HepG2 (cell line): ENCODE measurements at regions not wholly inside any gene's neighbourhood (a gene's known extent, or its start where the extent isn't known, plus 50 kb on each side); places are given as distances from the start of the nearest gene placed in this dataset.
A peak's percentile ranks its signal among the peaks of the same experiment; 100 is the strongest.

ENCODE experiments used
- ATAC-seq: fragments of 200-7000 bp; cut with Tn5 transposase; 3 replicates; pipeline ENCODE4 v1.9.1; 2020; ENCODE audit warnings: mild to moderate bottlenecking, moderate library complexity
- BruUV-seq: library from RNA; stranded (reverse); fragments of 400-500 nt; replicated peaks from 2 replicates; lab custom pipeline; 2021; lab: Mats Ljungman, UMichigan
- CTCF ChIA-PET: fragments of 300-600 bp; formaldehyde crosslinking; extraction: SDS; loops from one replicate; lab custom pipeline; 2021; ENCODE audit warnings: low total read pairs, inconsistent platforms, low intra/inter-chr PET ratio; lab: Yijun Ruan, JAX
- POLR2A ChIA-PET: fragments of 350-600 bp; sonication (Branson Sonifier 250); formaldehyde crosslinking; loops from one replicate; lab custom pipeline; 2020; ENCODE audit warnings: antibody characterized with exemption, inconsistent platforms; lab: Yijun Ruan, JAX
- DNase-seq: peaks from one replicate; pipeline ENCODE4 v3.0.0-alpha.2; 2015; ENCODE audit warnings: low spot score
- FAIRE-seq: peaks from 3 replicates; lab custom pipeline; 2011; peaks lifted over from hg19 to GRCh38; lab: Jason Lieb, UNC
- H2AFZ ChIP-seq: one replicate; pipeline ENCODE4 v1.6.1; 2011; ENCODE audit warnings: low read length, inconsistent platforms
- H3K27ac ChIP-seq: fragments of 300-600 bp; 3 replicates; pipeline ENCODE4 v1.8.0; 2011; ENCODE audit warnings: mixed run types, mild to moderate bottlenecking, mixed read lengths, low read length, inconsistent platforms; ENCODE audit not compliant: insufficient read depth; ENCODE audit errors: extremely low read length
- H3K27me3 ChIP-seq, 2 experiments: fragments of 200-600 bp in 1 of 2; 2 replicates in 1 of 2; 3 replicates in 1 of 2; pipeline versions ENCODE4 v1.6.0 to v1.8.0; 2011; ENCODE audit warnings: low read length in 2 of 2, mild to moderate bottlenecking in 2 of 2, moderate library complexity in 2 of 2, inconsistent platforms in 1 of 2; ENCODE audit not compliant: insufficient read depth in 2 of 2, control insufficient read depth in 1 of 2
- H3K36me3 ChIP-seq, 2 experiments: fragments of 200-600 bp in 1 of 2; replicated peaks in 1 of 2; 2 replicates in 1 of 2; 3 replicates in 1 of 2; pipeline versions ENCODE4 v1.5.1 to v1.8.0; 2011; ENCODE audit warnings: low read length in 2 of 2, inconsistent platforms in 1 of 2; ENCODE audit not compliant: insufficient read depth in 2 of 2, control insufficient read depth in 1 of 2
- H3K4me1 ChIP-seq: 2 replicates; pipeline ENCODE4 v1.5.1; 2012; ENCODE audit warnings: low read length, inconsistent platforms; ENCODE audit not compliant: insufficient read depth
- H3K4me2 ChIP-seq: 2 replicates; pipeline ENCODE4 v1.6.0; 2011; ENCODE audit warnings: low read depth, low read length, inconsistent platforms
- H3K4me3 ChIP-seq, 3 experiments: fragments of 200-600 bp in 1 of 3; sonication (generic), shearing (Covaris generic) in 1 of 3; replicated peaks in 1 of 3; 2 replicates each; pipeline ENCODE4 v1.5.1; 2011 to 2016; ENCODE audit warnings: low read length in 3 of 3, inconsistent platforms in 2 of 3, low read depth in 2 of 3, mild to moderate bottlenecking in 2 of 3, control low read depth in 1 of 3, mixed read lengths in 1 of 3; ENCODE audit not compliant: insufficient read depth in 1 of 3
- H3K79me2 ChIP-seq: one replicate; pipeline ENCODE4 v1.6.1; 2011; ENCODE audit warnings: low read length, inconsistent platforms; ENCODE audit not compliant: insufficient read depth
- H3K9ac ChIP-seq: 2 replicates; pipeline ENCODE4 v1.6.0; 2011; ENCODE audit warnings: mild to moderate bottlenecking, low read depth, low read length, inconsistent platforms; ENCODE audit not compliant: insufficient read depth
- H3K9me3 ChIP-seq: 2 replicates; pipeline ENCODE4 v1.5.1; 2012; ENCODE audit warnings: mild to moderate bottlenecking, low read length
- H4K20me1 ChIP-seq: 2 replicates; pipeline ENCODE4 v1.6.0; 2011; ENCODE audit warnings: inconsistent platforms, mild to moderate bottlenecking, low read length, moderate library complexity; ENCODE audit not compliant: insufficient read depth
- ADNP ChIP-seq: sonication (generic); formaldehyde crosslinking; IDR thresholded peaks from 2 replicates; pipeline ENCODE4 v1.4.0; 2020; ENCODE audit warnings: missing genetic modification reagents
- ESRRA ChIP-seq: sonication (generic); formaldehyde crosslinking; IDR thresholded peaks from 2 replicates; pipeline ENCODE4 v1.5.1; 2020; ENCODE audit warnings: mild to moderate bottlenecking, low read depth, missing genetic modification reagents
- MTF1 ChIP-seq: sonication (generic); formaldehyde crosslinking; IDR thresholded peaks from 2 replicates; pipeline ENCODE4 v1.5.0; 2020; ENCODE audit warnings: missing genetic modification reagents
- WGBS: methylation state at CpG from one replicate; pipeline ENCODE4 v1.1.6; 2017; ENCODE audit warnings: low lambda C conversion rate; 5-methylcytosine and 5-hydroxymethylcytosine counted together
- in situ Hi-C: cut with HindIII; loops from 2 replicates; pipeline ENCODE4 v1.10.0; 2017; ENCODE audit warnings: low pct_unique_long_range_greater_than_20kb; ENCODE audit not compliant: extremely low pct_ligation_motif_present
- intact Hi-C: fragments of 100-400 bp; cut with micrococcal nuclease; formaldehyde crosslinking; loops from one replicate; pipeline ENCODE4 v1.10.0; 2022; ENCODE audit not compliant: unreplicated experiment
- TF ChIP-seq, protein P1 (sequence below): sonication (generic); formaldehyde crosslinking; IDR thresholded peaks from 2 replicates; pipeline ENCODE4 v1.5.1; 2020; ENCODE audit warnings: missing genetic modification reagents, mild to moderate bottlenecking, borderline replicate concordance
- TF ChIP-seq, protein P2 (sequence below): sonication (generic); formaldehyde crosslinking; IDR thresholded peaks from 2 replicates; pipeline ENCODE4 v1.4.0; 2020; ENCODE audit warnings: mild to moderate bottlenecking, missing genetic modification reagents
- TF ChIP-seq, protein P3 (sequence below), 2 experiments: sonication (generic) in 1 of 2; formaldehyde crosslinking in 1 of 2; IDR thresholded peaks; 2 replicates each; pipeline versions ENCODE4 v1.5.1 to v1.6.1; 2011 to 2020; ENCODE audit warnings: borderline replicate concordance in 1 of 2, low read depth in 1 of 2, low read length in 1 of 2, mild to moderate bottlenecking in 1 of 2, missing genetic modification reagents in 1 of 2, moderate library complexity in 1 of 2

DNA sequence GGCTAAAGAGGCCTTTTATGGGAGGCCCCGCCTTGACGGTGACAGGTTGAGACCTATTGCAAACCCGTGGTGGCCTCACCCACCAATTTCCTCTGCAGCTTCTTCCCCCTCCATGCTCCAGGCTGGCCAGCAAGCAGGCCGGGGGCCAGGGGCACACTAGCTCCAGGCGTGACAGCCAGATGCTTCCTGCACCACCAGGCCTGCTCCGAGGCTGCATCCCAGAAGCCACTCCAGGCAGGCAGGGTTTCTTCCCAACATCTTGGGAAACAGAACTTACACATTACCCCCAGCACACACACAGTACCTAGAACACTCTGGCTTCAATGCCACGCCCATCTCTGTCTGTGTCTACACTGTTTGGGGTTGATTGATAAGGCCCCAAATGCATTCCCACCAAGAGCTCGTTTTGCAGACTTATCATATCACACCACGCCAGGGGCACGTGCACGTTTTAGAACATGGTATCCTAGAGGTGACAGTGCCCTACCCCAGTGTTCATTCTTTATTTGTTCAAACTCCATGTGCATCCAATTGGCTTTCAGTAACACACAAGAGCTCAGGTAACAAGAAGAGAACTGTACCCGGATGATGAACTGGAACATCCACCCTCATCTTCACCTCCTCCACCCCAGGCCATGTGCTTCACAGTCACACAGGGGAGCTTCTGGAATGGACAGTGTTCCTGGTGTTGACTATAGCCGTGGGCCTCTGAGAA, 221.4 kb upstream of the RREB1 start:
- Histone ChIP-seq H3K9me3 (no peaks in the 10 kb centered on the region), H3K27ac (no peak overlapping the region)
- ATAC-seq (peak; percentile 19; the same call in 2 of the 3 replicates), DNase-seq (no peak)
- POLR2A ChIA-PET, result no interaction called here
- TF ChIP-seq, protein P1, sequence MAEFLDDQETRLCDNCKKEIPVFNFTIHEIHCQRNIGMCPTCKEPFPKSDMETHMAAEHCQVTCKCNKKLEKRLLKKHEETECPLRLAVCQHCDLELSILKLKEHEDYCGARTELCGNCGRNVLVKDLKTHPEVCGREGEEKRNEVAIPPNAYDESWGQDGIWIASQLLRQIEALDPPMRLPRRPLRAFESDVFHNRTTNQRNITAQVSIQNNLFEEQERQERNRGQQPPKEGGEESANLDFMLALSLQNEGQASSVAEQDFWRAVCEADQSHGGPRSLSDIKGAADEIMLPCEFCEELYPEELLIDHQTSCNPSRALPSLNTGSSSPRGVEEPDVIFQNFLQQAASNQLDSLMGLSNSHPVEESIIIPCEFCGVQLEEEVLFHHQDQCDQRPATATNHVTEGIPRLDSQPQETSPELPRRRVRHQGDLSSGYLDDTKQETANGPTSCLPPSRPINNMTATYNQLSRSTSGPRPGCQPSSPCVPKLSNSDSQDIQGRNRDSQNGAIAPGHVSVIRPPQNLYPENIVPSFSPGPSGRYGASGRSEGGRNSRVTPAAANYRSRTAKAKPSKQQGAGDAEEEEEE, result no peak
- TF ChIP-seq ADNP (no peak), MTF1 (CRISPR knock-in tag) (no peak), ESRRA (no peak)
- TF ChIP-seq, protein P2, sequence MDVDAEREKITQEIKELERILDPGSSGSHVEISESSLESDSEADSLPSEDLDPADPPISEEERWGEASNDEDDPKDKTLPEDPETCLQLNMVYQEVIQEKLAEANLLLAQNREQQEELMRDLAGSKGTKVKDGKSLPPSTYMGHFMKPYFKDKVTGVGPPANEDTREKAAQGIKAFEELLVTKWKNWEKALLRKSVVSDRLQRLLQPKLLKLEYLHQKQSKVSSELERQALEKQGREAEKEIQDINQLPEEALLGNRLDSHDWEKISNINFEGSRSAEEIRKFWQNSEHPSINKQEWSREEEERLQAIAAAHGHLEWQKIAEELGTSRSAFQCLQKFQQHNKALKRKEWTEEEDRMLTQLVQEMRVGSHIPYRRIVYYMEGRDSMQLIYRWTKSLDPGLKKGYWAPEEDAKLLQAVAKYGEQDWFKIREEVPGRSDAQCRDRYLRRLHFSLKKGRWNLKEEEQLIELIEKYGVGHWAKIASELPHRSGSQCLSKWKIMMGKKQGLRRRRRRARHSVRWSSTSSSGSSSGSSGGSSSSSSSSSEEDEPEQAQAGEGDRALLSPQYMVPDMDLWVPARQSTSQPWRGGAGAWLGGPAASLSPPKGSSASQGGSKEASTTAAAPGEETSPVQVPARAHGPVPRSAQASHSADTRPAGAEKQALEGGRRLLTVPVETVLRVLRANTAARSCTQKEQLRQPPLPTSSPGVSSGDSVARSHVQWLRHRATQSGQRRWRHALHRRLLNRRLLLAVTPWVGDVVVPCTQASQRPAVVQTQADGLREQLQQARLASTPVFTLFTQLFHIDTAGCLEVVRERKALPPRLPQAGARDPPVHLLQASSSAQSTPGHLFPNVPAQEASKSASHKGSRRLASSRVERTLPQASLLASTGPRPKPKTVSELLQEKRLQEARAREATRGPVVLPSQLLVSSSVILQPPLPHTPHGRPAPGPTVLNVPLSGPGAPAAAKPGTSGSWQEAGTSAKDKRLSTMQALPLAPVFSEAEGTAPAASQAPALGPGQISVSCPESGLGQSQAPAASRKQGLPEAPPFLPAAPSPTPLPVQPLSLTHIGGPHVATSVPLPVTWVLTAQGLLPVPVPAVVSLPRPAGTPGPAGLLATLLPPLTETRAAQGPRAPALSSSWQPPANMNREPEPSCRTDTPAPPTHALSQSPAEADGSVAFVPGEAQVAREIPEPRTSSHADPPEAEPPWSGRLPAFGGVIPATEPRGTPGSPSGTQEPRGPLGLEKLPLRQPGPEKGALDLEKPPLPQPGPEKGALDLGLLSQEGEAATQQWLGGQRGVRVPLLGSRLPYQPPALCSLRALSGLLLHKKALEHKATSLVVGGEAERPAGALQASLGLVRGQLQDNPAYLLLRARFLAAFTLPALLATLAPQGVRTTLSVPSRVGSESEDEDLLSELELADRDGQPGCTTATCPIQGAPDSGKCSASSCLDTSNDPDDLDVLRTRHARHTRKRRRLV (CRISPR knock-in tag), result no peak
- TF ChIP-seq, protein P3, sequence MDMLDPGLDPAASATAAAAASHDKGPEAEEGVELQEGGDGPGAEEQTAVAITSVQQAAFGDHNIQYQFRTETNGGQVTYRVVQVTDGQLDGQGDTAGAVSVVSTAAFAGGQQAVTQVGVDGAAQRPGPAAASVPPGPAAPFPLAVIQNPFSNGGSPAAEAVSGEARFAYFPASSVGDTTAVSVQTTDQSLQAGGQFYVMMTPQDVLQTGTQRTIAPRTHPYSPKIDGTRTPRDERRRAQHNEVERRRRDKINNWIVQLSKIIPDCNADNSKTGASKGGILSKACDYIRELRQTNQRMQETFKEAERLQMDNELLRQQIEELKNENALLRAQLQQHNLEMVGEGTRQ (IDR thresholded peaks at IDR 0.05; ENCODE audit: low read depth, low read length), result no peak
- TF ChIP-seq, protein P3 (CRISPR knock-in tag; IDR thresholded peaks at IDR 0.05; ENCODE audit: borderline replicate concordance), result no peak
- TF ChIP-seq, all 625 proteins: peak for 0
- in situ Hi-C loops, result no loop called here
- H3K79me2 ChIP-seq, result no peaks in the 10 kb centered on the region
- no peak overlapping the region for H3K9ac ChIP-seq
- H4K20me1 ChIP-seq, result no peaks in the 10 kb centered on the region
- no TSS peak for BruUV-seq
- 38% methylated on average over 12 of the region's 13 CpGs for WGBS
- no peaks in the 10 kb centered on the region for H3K36me3 ChIP-seq
- H3K4me2 ChIP-seq, result no peak overlapping the region
- no peak overlapping the region for H3K4me3 ChIP-seq
- no peak overlapping the region for H2AFZ ChIP-seq
- intact Hi-C loops, result no loop called here
- CTCF ChIA-PET, result no interaction called here
- peaks cover 13% of the 10 kb centered on the region for H3K4me1 ChIP-seq
- FAIRE-seq, result no peak
- H3K27me3 ChIP-seq, result 0 out of 5 replicates have a peak, but pooled peaks cover 0 to 6% of the 10 kb centered on the region in 2 experiments
